NCI-H1930 (cell line): ENCODE measurements at regions not wholly inside any gene's neighbourhood (a gene's known extent, or its start where the extent isn't known, plus 50 kb on each side); places are given as distances from the start of the nearest gene placed in this dataset.

Experiments
- DNase-seq, 2 experiments: peaks; one replicate each; lab custom pipeline; 2025; lab: John Stamatoyannopoulos, UW

GRCh38 chr4:32986236-32986635, 2266.1 kb downstream of the PCDH7 start:
- DNase-seq: no peak

- no peak for DNase-seq
These were observed 2266.9 kb downstream of the PCDH7 start for GRCh38 chr4:32987111-32987510.

GRCh38 chr4:32988165-32988811, 2268.1 kb downstream of the PCDH7 start:
- DNase-seq: no peak

- no peak for DNase-seq
These were observed 2271.5 kb downstream of the PCDH7 start for GRCh38 chr4:32991663-32992062.

- DNase-seq: no peak
These were observed 2275.1 kb downstream of the PCDH7 start for GRCh38 chr4:32994981-32995881.

GRCh38 chr4:33013282-33013681, 2293.1 kb downstream of the PCDH7 start:
- no peak for DNase-seq

GRCh38 chr4:33025236-33025635, 2305.1 kb downstream of the PCDH7 start:
- no peak for DNase-seq

GRCh38 chr4:33029976-33030375, 2309.8 kb downstream of the PCDH7 start:
- no peak for DNase-seq

GRCh38 chr4:33031328-33031727, 2311.2 kb downstream of the PCDH7 start:
- no peak for DNase-seq

- no peak for DNase-seq
These were observed 2317.3 kb downstream of the PCDH7 start for GRCh38 chr4:33037464-33037863.

- no peak for DNase-seq
These were observed 2325.2 kb downstream of the PCDH7 start for GRCh38 chr4:33045334-33045733.

GRCh38 chr4:33052241-33052640, 2332.1 kb downstream of the PCDH7 start:
- no peak for DNase-seq

- DNase-seq: no peak
These were observed 2334.0 kb downstream of the PCDH7 start for GRCh38 chr4:33054161-33054560.

GRCh38 chr4:33054656-33055196, 2334.6 kb downstream of the PCDH7 start:
- no peak for DNase-seq

GRCh38 chr4:33057736-33058135, 2337.6 kb downstream of the PCDH7 start:
- no peak for DNase-seq

GRCh38 chr4:33058998-33059397, 2338.8 kb downstream of the PCDH7 start:
- DNase-seq: no peak

- DNase-seq: peak; percentile 16 to 32
These were observed 2340.7 kb downstream of the PCDH7 start for GRCh38 chr4:33060674-33061542.

GRCh38 chr4:33061727-33062126, 2341.6 kb downstream of the PCDH7 start:
- DNase-seq: no peak

GRCh38 chr4:33062155-33062806, 2342.1 kb downstream of the PCDH7 start:
- no peak for DNase-seq

- no peak for DNase-seq
These were observed 2343.1 kb downstream of the PCDH7 start for GRCh38 chr4:33063241-33063640.

- no peak for DNase-seq
These were observed 2344.1 kb downstream of the PCDH7 start for GRCh38 chr4:33064238-33064637.

- DNase-seq: no peak
These were observed 2345.6 kb downstream of the PCDH7 start for GRCh38 chr4:33065749-33066148.
